Superior temporal gyrus (tissue), 1 donor: ENCODE measurements at regions not wholly inside any gene's neighbourhood (a gene's known extent, or its start where the extent isn't known, plus 50 kb on each side); places are given as distances from the start of the nearest gene placed in this dataset.
A peak's percentile ranks its signal among the peaks of the same experiment; 100 is the strongest.
"Not testable (repeated sequence)": the region's sequence is repeated elsewhere in the genome, so short reads cannot be mapped to it uniquely, and the experiment has no call there.

Source experiments
- DNase-seq: peaks from one replicate; pipeline ENCODE4 v3.0.0-alpha.2; 2016; ENCODE audit errors: extremely low spot score

DNA sequence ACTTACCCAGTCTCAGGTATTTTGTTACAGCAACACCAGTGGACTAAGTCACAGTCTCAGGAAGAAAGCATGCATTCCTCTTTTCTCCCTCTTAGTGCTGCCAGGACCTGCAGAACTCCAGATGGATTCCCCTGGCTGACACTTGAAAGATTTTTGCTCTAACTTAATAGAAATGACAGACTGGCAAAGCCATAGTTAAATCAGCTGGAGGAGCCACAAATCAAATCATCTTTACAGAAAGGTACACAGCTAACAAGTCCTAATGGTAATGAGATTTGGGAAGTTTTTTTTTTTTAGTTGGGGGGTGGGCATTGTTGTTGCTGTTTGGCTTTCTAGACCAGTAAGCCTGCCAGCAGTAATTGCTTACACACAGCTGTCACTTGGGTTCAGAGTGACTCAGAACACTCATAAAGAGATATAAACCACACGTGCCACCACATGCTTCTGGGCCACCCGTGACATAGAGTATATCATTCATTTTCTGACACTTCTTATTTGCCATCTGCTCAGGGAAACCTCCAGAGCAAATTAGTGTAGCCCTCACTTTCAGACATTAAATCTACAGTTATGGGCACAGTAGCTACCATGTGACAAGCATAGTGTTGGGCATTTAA is 72.4 kb downstream of the FH start:
- no peak for DNase-seq

DNA sequence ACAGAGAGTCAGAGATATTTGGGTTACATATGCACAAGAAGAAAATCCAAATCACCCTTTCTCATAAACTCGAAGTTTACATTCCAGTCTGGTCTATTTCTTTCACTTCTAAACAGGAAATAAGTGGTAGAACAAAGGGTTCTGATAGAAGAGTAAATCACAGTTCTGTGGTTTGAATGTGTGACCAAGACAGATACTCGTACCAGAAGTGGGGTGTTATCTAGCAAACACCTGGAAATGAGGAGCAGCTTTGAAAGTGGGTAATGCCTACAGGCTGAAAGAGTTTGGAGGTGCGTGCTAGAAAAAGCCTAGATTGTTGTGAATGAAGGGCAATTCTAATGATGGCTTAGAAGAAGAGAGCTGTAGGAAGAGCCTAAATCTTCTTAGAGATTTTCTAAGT is 74.7 kb downstream of the FH start:
- no peak for DNase-seq

DNA sequence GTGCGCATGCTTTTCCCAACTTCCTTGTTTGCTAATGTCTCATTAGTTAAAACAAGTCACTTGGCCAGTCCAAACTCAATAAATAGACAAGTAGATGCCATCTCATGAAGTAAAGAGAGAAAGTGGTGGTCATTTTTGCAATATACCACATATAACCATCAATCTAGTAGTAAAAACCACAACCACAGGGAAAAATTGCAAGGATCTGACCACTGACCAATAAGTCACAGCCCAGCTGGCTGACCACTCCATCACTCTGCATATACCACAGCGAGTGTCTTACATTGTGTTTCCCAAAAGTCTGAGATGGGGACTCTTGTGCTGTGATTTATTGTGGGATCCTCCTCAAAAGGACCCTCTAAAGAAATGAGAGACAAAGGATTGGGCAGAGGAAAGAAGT is 76.0 kb downstream of the FH start:
- DNase-seq, result no peak

DNA sequence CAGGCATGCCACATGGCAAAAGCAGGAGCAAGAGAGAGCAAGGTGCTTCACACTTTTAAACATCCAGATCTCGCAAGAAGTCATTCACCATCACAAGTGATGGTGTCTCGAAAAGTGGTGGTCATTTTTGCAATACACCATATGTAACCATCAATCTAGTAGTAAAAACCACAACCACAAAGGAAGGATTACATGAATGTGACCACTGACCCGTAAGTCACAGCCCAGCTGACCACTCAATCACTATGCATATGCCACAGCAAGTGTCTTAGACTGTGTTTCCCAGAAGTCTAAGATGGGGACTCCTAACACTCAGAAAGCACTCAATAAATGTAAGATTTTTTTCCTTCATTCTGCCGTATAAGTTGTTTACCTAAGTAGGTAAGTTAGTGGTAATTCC is 76.9 kb downstream of the FH start:
- DNase-seq, result no peak

- no peak for DNase-seq
Observed at GRCh38 chr1:241440904-241441303, 78.7 kb downstream of the FH start.

GRCh38 chr1:241438686-241439085 is 80.9 kb downstream of the FH start:
- DNase-seq, result not testable (repeated sequence)

DNA sequence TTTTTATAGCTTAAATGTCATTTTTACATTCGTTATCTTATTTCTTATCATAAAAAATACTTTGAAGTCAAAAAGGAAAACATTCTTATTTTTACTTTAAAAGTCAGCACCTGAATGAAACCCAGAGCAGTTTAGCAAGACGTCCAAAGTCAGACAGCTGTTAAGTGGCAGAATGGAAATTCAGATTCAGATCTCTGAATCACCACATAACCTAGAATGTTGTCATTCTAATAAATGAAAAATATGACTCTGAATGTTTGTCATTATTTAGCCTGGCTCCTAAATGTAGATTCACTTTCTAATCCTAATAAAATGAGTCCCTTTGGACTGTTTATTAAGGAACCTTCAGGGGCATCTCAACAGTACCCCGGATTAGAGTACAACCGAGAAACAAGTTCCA is 75.2 kb upstream of the RGS7 start:
- DNase-seq, result no peak

DNA sequence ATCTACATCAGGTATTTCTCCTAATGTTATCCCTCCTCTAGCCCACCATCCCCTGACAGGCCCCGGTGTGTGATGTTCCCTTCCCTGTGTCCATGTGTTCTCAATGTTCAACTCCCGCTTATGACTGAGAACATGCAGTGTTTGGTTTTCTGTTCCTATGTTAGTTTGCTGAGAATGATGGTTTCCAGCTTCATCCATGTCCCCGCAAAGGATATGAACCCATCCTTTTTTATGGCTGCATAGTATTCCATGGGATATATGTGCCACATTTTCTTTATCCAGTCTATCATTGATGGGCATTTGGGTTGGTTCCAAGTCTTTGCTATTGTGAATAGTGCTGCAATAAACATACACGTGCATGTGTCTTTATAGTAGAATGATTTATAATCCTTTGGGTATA is 68.1 kb upstream of the RGS7 start:
- DNase-seq, result not testable (repeated sequence)

- DNase-seq, result no peak
Observed at GRCh38 chr1:241424480-241424971, 67.5 kb upstream of the RGS7 start.

DNA sequence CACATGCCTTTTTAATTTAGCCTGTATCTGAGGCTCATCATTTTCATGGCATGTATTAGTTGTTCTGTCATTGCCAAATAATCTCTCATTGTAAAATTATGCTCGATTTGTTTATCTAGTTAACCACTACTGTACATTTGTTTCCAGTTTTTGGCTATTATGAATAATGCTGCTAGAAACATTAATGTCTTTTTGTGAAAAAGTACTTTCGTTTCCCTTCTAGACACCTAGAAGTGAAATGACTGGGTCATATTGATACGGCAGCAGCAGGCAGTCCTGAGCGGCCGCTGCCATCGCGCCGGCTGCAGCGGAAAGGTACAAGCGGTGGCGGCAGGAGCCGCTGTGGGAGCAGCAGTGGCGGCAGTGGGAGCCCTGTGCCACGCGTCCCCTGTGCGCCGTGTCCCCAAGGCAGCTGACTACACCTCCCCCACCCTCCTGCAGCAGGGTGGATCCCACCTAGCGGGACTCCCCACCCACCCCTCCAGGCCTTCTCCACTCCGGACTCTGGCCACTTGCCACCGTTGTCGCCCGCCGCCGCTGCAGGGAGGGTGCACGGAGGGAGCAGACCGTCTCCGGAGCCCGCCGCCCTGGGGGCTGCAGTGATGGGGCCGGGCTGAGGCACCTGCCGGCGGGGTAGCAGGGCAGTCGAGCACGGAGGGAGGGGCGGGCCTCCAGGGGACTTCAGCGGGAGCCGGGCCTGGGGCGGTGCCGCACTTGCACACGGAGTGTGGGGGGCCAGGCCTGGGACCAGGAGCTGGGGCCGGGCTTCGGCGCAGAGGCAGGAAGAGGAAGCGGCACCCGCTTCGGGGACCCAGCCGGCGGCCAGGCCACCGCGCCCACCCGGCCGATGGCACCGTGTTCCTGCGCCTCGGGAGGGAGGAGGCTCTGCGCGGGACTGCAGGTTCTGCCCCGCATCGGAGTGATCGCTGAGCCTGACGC is 66.8 kb upstream of the RGS7 start:
- peak; percentile 42 for DNase-seq

GRCh38 chr1:241422470-241422869 is 65.5 kb upstream of the RGS7 start:
- no peak for DNase-seq

GRCh38 chr1:241419986-241420385 is 63.0 kb upstream of the RGS7 start:
- no peak for DNase-seq

GRCh38 chr1:241417258-241417657 is 60.3 kb upstream of the RGS7 start:
- DNase-seq, result no peak

GRCh38 chr1:241413974-241414373 is 57.0 kb upstream of the RGS7 start:
- no peak for DNase-seq

GRCh38 chr1:241413386-241413785 is 56.4 kb upstream of the RGS7 start:
- no peak for DNase-seq

- no peak for DNase-seq
Observed at GRCh38 chr1:241412646-241413045, 55.6 kb upstream of the RGS7 start.

DNA sequence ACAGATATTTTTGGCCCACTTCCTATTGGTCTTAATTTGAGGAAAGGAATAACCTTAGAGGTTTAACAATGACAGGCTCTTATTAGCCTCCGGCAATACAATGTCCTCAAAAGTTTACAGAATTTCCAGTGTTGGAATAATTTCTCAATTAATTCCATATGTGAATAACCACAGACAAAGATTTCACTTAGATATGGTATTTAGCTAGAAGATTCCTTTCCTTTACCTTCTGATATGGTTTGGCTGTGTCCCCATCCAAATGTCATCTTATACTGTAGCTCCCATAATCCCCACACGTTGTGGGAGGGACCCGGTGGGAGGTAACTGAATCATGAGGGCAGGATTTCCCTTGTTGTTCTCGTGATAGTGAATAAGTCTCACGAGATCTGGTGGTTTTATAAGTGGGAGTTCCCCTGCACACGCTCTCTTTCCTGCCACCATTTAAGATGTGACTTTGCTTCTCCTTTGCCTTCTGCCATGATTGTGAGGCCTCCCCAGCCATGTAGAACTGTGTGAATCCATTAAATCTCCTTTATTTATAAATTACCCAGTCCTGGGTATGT is 54.9 kb upstream of the RGS7 start:
- DNase-seq, result no peak

- DNase-seq, result no peak
Observed at GRCh38 chr1:241411056-241411775, 54.2 kb upstream of the RGS7 start.

DNA sequence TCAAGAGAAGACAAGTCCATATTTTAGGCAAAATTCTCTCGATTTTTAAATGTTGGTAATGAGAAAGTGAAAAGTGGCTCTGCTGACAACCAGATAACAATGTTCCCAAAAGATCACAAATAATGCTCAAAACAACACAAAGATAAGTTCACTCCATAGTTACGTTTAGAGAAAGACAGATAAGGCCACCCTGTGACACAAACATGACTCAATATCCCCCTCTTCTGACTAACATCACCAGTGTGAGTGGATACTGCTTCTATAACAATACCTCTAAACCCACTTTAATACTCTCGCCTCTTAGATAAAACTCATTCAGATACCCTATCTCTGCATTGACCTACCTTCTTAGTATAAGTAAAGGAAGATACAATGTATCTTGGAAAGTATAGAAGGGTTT is 51.2 kb upstream of the RGS7 start:
- DNase-seq, result no peak
